Nephron (organoid): ENCODE measurements at regions not wholly inside any gene's neighbourhood (a gene's known extent, or its start where the extent isn't known, plus 50 kb on each side); places are given as distances from the start of the nearest gene placed in this dataset.

Experiments used
- H3K27ac Mint-ChIP-seq, 3 experiments: 2 replicates each; pipeline ENCODE4 v1.8.0; 2020; ENCODE audit warnings: mixed read lengths in 3 of 3, mild to moderate bottlenecking in 2 of 3, moderate library complexity in 1 of 3
- H3K27me3 Mint-ChIP-seq: 2 replicates; pipeline ENCODE4 v1.8.0; 2021; ENCODE audit warnings: low read depth, mild to moderate bottlenecking, moderate library complexity, mixed read lengths
- H3K36me3 Mint-ChIP-seq: 2 replicates; pipeline ENCODE4 v1.8.0; 2020; ENCODE audit warnings: low read depth, mixed read lengths
- H3K4me1 Mint-ChIP-seq: 2 replicates; pipeline ENCODE4 v1.8.0; 2020; ENCODE audit warnings: mixed read lengths
- H3K4me3 Mint-ChIP-seq, 3 experiments: 2 replicates each; pipeline ENCODE4 v1.8.0; 2020; ENCODE audit warnings: mild to moderate bottlenecking in 3 of 3, mixed read lengths in 3 of 3, moderate library complexity in 2 of 3
- H3K9me3 Mint-ChIP-seq: 2 replicates; pipeline ENCODE4 v1.8.0; 2020; ENCODE audit warnings: mixed read lengths
- CTCF ChIP-seq, 3 experiments: fragments of 200-600 bp; sonication (generic); IDR thresholded peaks; one replicate each; pipeline ENCODE4 v1.5.0; 2021; ENCODE audit warnings: antibody characterized with exemption in 3 of 3; ENCODE audit not compliant: unreplicated experiment in 3 of 3

GRCh38 chr5:8805653-8806052, 740.2 kb downstream of the SEMA5A start:
- H3K27me3 Mint-ChIP-seq, result no peaks in the 10 kb centered on the region
- peaks cover 40% of the 10 kb centered on the region for H3K9me3 Mint-ChIP-seq
- no peaks in the 10 kb centered on the region for H3K36me3 Mint-ChIP-seq
- H3K4me1 Mint-ChIP-seq, result no peaks in the 10 kb centered on the region
- H3K27ac Mint-ChIP-seq, result no peak overlapping the region
- no peak overlapping the region for H3K4me3 Mint-ChIP-seq
- no peak for TF ChIP-seq CTCF (IDR thresholded peaks at IDR 0.05; ENCODE audit: unreplicated experiment in 3 of 3)

GRCh38 chr5:8807636-8808035, 738.2 kb downstream of the SEMA5A start:
- no peaks in the 10 kb centered on the region for H3K27me3 Mint-ChIP-seq
- H3K36me3 Mint-ChIP-seq, result no peaks in the 10 kb centered on the region
- no peaks in the 10 kb centered on the region for H3K4me1 Mint-ChIP-seq
- H3K9me3 Mint-ChIP-seq, result peaks cover 35% of the 10 kb centered on the region
- no peak overlapping the region for H3K27ac Mint-ChIP-seq
- TF ChIP-seq CTCF (IDR thresholded peaks at IDR 0.05; ENCODE audit: unreplicated experiment in 3 of 3), result no peak
- H3K4me3 Mint-ChIP-seq, result no peak overlapping the region

- Mint-ChIP-seq H3K4me1 (no peaks in the 10 kb centered on the region), H3K27me3 (no peaks in the 10 kb centered on the region), H3K9me3 (peaks cover 29% of the 10 kb centered on the region), H3K27ac (no peak overlapping the region), H3K36me3 (no peaks in the 10 kb centered on the region), H3K4me3 (no peak overlapping the region)
- no peak for TF ChIP-seq CTCF (IDR thresholded peaks at IDR 0.05; ENCODE audit: unreplicated experiment in 3 of 3)
Observed at GRCh38 chr5:8811581-8811980, 734.3 kb downstream of the SEMA5A start.

GRCh38 chr5:8813180-8813579, 732.7 kb downstream of the SEMA5A start:
- peaks cover 32% of the 10 kb centered on the region for H3K9me3 Mint-ChIP-seq
- no peak overlapping the region for H3K27ac Mint-ChIP-seq
- H3K36me3 Mint-ChIP-seq, result no peaks in the 10 kb centered on the region
- no peak for TF ChIP-seq CTCF (IDR thresholded peaks at IDR 0.05; ENCODE audit: unreplicated experiment in 3 of 3)
- H3K4me1 Mint-ChIP-seq, result no peaks in the 10 kb centered on the region
- no peak overlapping the region for H3K4me3 Mint-ChIP-seq
- H3K27me3 Mint-ChIP-seq, result no peaks in the 10 kb centered on the region

GRCh38 chr5:8814105-8814504, 731.8 kb downstream of the SEMA5A start:
- no peaks in the 10 kb centered on the region for H3K36me3 Mint-ChIP-seq
- no peaks in the 10 kb centered on the region for H3K27me3 Mint-ChIP-seq
- TF ChIP-seq CTCF (IDR thresholded peaks at IDR 0.05; ENCODE audit: unreplicated experiment in 3 of 3), result no peak
- peaks cover 32% of the 10 kb centered on the region for H3K9me3 Mint-ChIP-seq
- H3K27ac Mint-ChIP-seq, result no peak overlapping the region
- H3K4me1 Mint-ChIP-seq, result no peaks in the 10 kb centered on the region
- no peak overlapping the region for H3K4me3 Mint-ChIP-seq

GRCh38 chr5:8824371-8824770, 721.5 kb downstream of the SEMA5A start:
- Mint-ChIP-seq H3K9me3 (peaks cover 10% of the 10 kb centered on the region), H3K27me3 (no peaks in the 10 kb centered on the region), H3K4me1 (peaks cover 5% of the 10 kb centered on the region), H3K27ac (no peak overlapping the region), H3K4me3 (no peak overlapping the region), H3K36me3 (no peaks in the 10 kb centered on the region)
- no peak for TF ChIP-seq CTCF (IDR thresholded peaks at IDR 0.05; ENCODE audit: unreplicated experiment in 3 of 3)
